ENCODE measurements at regions not wholly inside any gene's neighbourhood (a gene's known extent, or its start where the extent isn't known, plus 50 kb on each side); places are given as distances from the start of the nearest gene placed in this dataset.

GRCh38 chr5:77828445-77828844 lies 52.3 kb upstream of the TBCA start:
- TF ChIP-seq EP300 (IDR thresholded peaks at IDR 0.05) (no peak), CTCF (IDR thresholded peaks at IDR 0.05) (no peak), POLR2A (IDR thresholded peaks at IDR 0.05) (no peak), POLR2AphosphoS5 (IDR thresholded peaks at IDR 0.05) (no peak)
